Breast epithelium (tissue), 3 donors: ENCODE measurements at regions not wholly inside any gene's neighbourhood (a gene's known extent, or its start where the extent isn't known, plus 50 kb on each side); places are given as distances from the start of the nearest gene placed in this dataset.

ENCODE experiments used
- CTCF ChIP-seq, 3 donors: fragments of 450-650 bp; IDR thresholded peaks; one replicate each; pipeline ENCODE4 v1.5.1; 2016 to 2017; ENCODE audit warnings: antibody characterized with exemption in 3 of 3, mild to moderate bottlenecking in 3 of 3, moderate library complexity in 3 of 3
- POLR2A ChIP-seq: fragments of 450-650 bp; IDR thresholded peaks from one replicate; pipeline ENCODE4 v1.6.1; 2016; ENCODE audit warnings: antibody characterized with exemption, mild to moderate bottlenecking, moderate library complexity

- no peak for TF ChIP-seq CTCF (IDR thresholded peaks at IDR 0.05)
- no peak for TF ChIP-seq POLR2A
Measured at GRCh38 chr2:22992441-22992840, 392.5 kb upstream of the KLHL29 start.
